Fibroblast of villous mesenchyme (primary cell): ENCODE measurements at regions not wholly inside any gene's neighbourhood (a gene's known extent, or its start where the extent isn't known, plus 50 kb on each side); places are given as distances from the start of the nearest gene placed in this dataset.

ENCODE experiments used
- DNase-seq: peaks from one replicate; pipeline ENCODE4 v3.0.0-alpha.2; 2010; ENCODE audit warnings: low read depth
- H3K4me3 ChIP-seq: 2 replicates; pipeline ENCODE4 v1.5.1; 2011; ENCODE audit warnings: low read depth, mild to moderate bottlenecking, low read length
- TF ChIP-seq, protein P1 (sequence below): IDR thresholded peaks from 2 replicates; pipeline ENCODE4 v1.5.1; 2012; ENCODE audit warnings: low read depth, mild to moderate bottlenecking, low read length; ENCODE audit not compliant: insufficient read depth

DNA sequence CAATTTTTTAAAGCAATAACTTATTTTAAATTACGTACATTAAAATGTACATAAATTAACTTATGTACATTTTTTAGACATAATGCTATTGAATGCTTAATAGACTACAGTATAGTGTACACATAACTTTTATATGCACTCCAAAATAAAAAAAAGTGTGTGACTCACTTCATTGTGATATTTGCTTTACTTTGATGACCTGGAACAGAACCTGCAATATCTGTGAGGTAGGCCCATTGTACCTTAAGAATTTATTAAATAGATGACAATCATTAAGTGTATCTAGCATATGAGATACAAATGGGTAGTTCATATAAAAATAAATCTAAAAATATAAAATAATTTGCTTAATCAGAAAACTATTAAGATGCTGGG lies 276.7 kb downstream of the NFKBIZ start:
- H3K4me3 ChIP-seq = no peak overlapping the region
- no peak for DNase-seq
- TF ChIP-seq, protein P1, sequence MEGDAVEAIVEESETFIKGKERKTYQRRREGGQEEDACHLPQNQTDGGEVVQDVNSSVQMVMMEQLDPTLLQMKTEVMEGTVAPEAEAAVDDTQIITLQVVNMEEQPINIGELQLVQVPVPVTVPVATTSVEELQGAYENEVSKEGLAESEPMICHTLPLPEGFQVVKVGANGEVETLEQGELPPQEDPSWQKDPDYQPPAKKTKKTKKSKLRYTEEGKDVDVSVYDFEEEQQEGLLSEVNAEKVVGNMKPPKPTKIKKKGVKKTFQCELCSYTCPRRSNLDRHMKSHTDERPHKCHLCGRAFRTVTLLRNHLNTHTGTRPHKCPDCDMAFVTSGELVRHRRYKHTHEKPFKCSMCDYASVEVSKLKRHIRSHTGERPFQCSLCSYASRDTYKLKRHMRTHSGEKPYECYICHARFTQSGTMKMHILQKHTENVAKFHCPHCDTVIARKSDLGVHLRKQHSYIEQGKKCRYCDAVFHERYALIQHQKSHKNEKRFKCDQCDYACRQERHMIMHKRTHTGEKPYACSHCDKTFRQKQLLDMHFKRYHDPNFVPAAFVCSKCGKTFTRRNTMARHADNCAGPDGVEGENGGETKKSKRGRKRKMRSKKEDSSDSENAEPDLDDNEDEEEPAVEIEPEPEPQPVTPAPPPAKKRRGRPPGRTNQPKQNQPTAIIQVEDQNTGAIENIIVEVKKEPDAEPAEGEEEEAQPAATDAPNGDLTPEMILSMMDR = no peak

DNA sequence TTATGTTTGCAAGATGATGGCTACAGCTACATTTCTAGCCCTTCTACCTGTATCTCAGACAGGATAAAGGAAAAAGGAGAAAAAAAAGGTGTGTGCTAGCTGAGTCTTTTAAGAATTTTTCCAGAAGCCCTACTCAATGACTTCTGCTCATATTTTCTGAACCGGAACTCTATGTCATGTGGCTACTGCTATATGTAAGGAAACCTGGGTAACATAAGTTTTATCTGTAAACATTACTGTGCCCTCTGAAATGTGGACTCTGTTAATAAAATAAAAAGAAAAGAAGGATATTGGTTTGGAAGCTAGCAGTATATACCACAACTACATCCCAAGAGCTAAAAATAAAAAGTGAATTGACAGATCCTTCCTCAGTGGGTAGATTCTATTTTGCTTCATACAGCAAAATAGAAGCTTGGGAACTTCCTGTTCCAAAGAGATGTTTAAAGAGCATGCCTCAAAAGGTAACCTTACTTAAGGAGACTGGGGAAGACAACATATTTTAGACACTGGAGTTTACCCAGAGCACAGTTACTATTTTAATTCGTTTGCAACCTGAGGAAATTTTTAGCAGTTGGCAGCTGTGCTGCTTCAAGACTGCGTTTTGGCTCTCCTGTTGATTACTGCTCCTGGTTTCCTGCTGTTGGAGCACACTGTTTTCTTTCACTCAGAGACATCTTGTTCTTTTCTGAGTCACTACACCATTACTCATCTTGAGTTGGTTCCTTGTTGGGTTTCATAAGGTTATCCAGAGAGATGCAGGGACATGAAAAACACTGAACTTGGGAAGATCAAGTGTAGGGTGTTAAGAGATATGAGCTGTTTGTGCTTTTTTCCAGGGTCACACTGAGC lies 280.7 kb downstream of the NFKBIZ start:
- TF ChIP-seq, protein P1 = no peak
- DNase-seq = peak; percentile 86
- H3K4me3 ChIP-seq = no peak overlapping the region

DNA sequence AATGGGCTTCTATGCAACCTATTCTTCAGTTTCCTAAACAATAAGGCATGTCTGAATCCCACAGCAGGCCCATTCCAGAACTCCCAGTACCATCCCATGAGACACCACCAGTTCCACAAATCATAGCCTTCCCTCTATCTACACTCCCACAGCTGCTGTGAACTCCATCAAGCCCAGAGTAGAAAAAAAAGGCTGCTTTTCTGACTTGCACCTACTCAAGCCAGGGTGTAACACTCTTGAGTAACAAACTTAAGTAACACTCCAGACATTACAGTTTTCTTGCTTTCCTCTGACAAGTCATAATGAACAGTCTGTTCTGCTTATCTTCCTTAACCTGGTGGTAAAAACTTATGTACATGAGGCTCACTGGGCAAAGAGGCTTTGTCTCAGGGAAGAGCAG lies 283.1 kb downstream of the NFKBIZ start:
- TF ChIP-seq, protein P1 = no peak
- DNase-seq = peak; percentile 70
- no peak overlapping the region for H3K4me3 ChIP-seq

DNA sequence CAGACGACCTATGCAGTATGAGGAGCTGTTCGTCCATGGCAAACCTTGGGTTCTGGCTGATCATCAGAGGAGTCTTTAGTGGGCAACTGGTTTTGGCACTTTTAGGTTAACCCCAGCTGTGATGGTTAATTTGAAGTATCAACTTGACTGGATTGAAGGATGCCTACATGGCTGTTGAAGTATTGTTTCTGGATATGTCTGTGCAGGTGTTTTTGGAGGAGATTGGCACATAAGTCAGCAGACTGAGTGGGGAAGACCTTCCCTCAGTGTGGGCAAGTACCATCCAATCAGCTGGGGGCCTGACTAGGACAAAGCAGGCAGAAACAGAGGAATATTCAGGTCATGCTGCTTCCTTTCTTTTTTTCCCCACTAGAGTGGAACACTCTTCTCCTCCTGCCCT lies 284.1 kb downstream of the NFKBIZ start:
- no peak overlapping the region for H3K4me3 ChIP-seq
- TF ChIP-seq, protein P1 = no peak
- DNase-seq = no peak

DNA sequence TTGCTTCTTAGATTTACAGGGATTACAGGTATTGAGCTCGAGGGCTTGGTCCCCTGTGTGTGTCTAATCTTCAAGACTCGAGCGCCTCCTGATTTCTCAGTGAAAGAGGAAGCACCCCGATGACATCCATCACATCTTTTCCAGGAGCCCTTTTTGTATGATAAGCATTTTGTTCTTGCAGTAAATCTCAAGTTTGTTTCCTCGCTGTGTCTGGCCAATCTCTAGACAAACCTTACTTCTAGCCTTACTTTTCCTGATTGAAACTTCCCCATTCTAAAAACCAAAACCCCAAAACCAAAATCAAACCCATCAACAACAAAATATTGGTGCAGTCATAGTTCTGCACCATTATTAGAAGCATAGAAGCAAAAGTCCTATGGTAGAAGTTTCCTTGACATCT lies 286.0 kb downstream of the NFKBIZ start:
- TF ChIP-seq, protein P1 = no peak
- DNase-seq = no peak
- no peak overlapping the region for H3K4me3 ChIP-seq

DNA sequence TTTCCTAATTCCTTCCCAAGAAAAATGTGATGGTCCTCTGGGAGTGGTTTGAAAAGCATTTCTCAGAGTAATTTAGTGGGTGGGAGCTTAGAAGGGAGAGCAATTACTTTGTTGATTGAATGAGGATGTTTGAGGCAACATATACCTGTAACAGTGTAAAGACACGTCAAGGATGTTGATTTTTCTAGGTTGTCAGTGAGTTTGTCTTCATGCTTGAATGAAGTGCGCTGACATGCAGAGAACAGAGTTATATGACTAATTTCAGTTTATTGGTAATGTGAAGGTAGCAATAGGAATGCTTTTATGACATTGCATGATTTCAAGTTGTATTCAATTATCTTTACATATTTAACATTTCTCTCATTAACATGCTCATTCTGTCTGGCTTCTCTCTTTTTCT lies 286.9 kb downstream of the NFKBIZ start:
- no peak overlapping the region for H3K4me3 ChIP-seq
- no peak for DNase-seq
- TF ChIP-seq, protein P1 = no peak

DNA sequence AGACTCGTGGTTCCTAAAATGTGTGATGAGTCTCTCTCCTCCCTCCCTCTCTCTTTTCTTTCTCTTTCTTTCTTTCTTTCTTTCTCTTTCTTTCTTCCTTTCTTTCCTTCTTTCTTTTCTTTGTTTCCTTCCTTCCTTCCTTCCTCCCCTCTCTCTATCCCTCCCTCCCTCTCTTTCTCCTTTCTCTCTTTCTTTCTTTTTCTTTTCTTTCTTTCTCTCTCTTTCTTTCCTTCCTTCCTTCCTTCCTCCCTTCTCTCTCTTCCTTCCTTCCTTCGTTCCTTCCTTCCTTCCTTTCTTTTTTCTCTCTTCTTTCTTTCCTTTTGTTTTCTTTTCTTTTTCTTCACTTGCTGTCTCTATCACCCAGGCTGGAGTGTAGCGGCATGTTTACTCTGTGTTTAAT lies 290.8 kb downstream of the NFKBIZ start:
- DNase-seq = no peak
- TF ChIP-seq, protein P1 = no peak
- H3K4me3 ChIP-seq = no peak overlapping the region
